Ascending aorta (tissue), 2 donors: ENCODE measurements at regions not wholly inside any gene's neighbourhood (a gene's known extent, or its start where the extent isn't known, plus 50 kb on each side); places are given as distances from the start of the nearest gene placed in this dataset.

Experiments used
- DNase-seq, 2 donors: peaks; one replicate each; pipeline ENCODE4 v3.0.0-alpha.2; 2019; ENCODE audit warnings: low spot score in 2 of 2
- H3K27ac ChIP-seq, 2 donors: fragments of 200-600 bp; sonication (generic); one replicate each; pipeline ENCODE4 v1.5.1; 2016 to 2017; ENCODE audit warnings: mild to moderate bottlenecking in 1 of 2
- H3K27me3 ChIP-seq: fragments of 200-600 bp; sonication (generic); one replicate; pipeline ENCODE4 v1.5.1; 2017
- H3K36me3 ChIP-seq, 2 donors: fragments of 200-600 bp; sonication (generic); one replicate each; pipeline ENCODE4 v1.5.1; 2016
- H3K4me1 ChIP-seq, 2 donors: fragments of 200-600 bp; sonication (generic); one replicate each; pipeline ENCODE4 v1.5.1; 2016 to 2017; ENCODE audit warnings: mild to moderate bottlenecking in 1 of 2
- H3K4me3 ChIP-seq, 2 donors: fragments of 200-600 bp; sonication (generic); one replicate each; pipeline ENCODE4 v1.5.1; 2016 to 2017; ENCODE audit warnings: mild to moderate bottlenecking in 1 of 2
- H3K9me3 ChIP-seq, 2 donors: fragments of 200-600 bp; sonication (generic); one replicate each; pipeline ENCODE4 v1.5.1; 2016
- intact Hi-C: fragments of 100-400 bp; cut with DNase I; formaldehyde crosslinking; loops from one replicate; pipeline ENCODE4 v1.15.1; 2023
- TF ChIP-seq, protein P1 (sequence below), 3 experiments: fragments of 200-600 bp in 2 of 3; fragments of 450-650 bp in 1 of 3; sonication (generic) in 2 of 3; IDR thresholded peaks; one replicate each; pipeline ENCODE4 v1.5.1; 2016 to 2019; ENCODE audit warnings: antibody characterized with exemption in 3 of 3, mild to moderate bottlenecking in 1 of 3, moderate library complexity in 1 of 3

DNA sequence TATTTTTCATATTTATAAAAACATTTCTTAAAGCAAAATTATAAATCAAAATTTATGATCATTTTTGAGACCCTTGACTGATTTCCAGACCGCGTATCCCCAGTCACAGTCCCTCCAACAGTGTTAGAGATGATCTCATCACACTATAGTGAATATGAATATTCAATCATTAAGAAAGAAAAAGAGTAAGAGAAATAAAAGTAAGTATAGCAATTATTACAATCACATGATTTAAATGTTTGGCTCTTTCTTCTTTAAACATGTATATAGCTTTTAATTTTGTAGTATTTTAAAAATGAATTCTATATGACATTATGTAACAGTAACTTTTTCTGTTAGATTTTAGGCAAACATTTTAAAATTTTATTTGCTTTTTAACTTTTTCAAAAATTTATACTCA lies 438.3 kb downstream of the RFPL4B start:
- no peaks in the 10 kb centered on the region for H3K9me3 ChIP-seq
- H3K27me3 ChIP-seq, result no peaks in the 10 kb centered on the region
- TF ChIP-seq, protein P1, sequence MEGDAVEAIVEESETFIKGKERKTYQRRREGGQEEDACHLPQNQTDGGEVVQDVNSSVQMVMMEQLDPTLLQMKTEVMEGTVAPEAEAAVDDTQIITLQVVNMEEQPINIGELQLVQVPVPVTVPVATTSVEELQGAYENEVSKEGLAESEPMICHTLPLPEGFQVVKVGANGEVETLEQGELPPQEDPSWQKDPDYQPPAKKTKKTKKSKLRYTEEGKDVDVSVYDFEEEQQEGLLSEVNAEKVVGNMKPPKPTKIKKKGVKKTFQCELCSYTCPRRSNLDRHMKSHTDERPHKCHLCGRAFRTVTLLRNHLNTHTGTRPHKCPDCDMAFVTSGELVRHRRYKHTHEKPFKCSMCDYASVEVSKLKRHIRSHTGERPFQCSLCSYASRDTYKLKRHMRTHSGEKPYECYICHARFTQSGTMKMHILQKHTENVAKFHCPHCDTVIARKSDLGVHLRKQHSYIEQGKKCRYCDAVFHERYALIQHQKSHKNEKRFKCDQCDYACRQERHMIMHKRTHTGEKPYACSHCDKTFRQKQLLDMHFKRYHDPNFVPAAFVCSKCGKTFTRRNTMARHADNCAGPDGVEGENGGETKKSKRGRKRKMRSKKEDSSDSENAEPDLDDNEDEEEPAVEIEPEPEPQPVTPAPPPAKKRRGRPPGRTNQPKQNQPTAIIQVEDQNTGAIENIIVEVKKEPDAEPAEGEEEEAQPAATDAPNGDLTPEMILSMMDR (IDR thresholded peaks at IDR 0.05), result no peak
- no peaks in the 10 kb centered on the region for H3K36me3 ChIP-seq
- DNase-seq, result no peak
- intact Hi-C loops, result loop anchor here (10.0 kb wide), 1 partner anchor 399 kb away; no protein-coding TSS in a partner anchor
- H3K4me1 ChIP-seq, result no peaks in the 10 kb centered on the region
- H3K4me3 ChIP-seq, result no peak overlapping the region
- no peak overlapping the region for H3K27ac ChIP-seq

DNA sequence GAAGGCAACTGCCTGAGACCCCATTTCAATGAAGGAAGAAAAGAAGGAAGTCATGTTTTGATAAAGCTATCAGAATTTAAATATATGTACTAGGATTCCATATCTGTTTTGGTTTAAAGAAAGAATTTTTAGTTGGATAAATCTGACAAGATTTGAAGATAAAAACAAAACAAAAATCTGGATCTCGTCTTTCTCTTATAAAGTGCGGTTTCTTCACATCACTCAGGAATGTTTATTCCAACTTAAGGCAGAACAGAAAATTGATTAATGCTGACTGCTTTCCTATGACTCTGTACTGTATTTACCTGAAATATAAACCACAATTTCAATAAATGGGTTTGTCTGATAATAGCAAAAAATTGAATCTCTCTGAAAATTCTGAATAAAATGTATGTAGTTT lies 439.7 kb downstream of the RFPL4B start:
- TF ChIP-seq, protein P1 (IDR thresholded peaks at IDR 0.05), result no peak
- no peak overlapping the region for H3K27ac ChIP-seq
- H3K36me3 ChIP-seq, result no peaks in the 10 kb centered on the region
- no peaks in the 10 kb centered on the region for H3K4me1 ChIP-seq
- no peaks in the 10 kb centered on the region for H3K9me3 ChIP-seq
- intact Hi-C loops, result loop anchor here (10.0 kb wide), 1 partner anchor 398 kb away; no protein-coding TSS in a partner anchor
- H3K4me3 ChIP-seq, result no peak overlapping the region
- H3K27me3 ChIP-seq, result no peaks in the 10 kb centered on the region
- no peak for DNase-seq

DNA sequence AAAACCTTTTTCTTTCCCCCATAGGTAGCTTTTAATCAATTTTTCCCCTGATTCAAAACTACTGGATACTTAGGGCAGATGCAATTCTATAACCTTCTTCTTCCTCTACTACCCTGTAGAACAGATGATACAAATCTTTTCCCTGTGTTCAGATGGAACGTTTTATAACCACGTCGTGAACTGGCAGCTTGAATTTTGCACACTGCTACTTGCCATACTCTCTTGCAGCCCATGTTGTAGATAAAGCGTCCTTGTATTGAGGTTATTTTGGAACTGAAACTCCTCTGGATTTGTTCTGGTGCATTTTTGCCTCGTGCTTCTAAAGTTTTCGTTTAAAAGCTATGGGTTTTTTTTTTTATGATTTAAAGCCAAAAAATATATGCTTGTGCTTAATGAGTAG lies 440.2 kb downstream of the RFPL4B start:
- Histone ChIP-seq H3K36me3 (no peaks in the 10 kb centered on the region), H3K9me3 (no peaks in the 10 kb centered on the region)
- intact Hi-C loops, result loop anchor here (10.0 kb wide), 1 partner anchor 397 kb away; no protein-coding TSS in a partner anchor

GRCh38 chr6:112795316-112795715 lies 448.2 kb downstream of the RFPL4B start:
- intact Hi-C loops, result no loop called here
- no peak overlapping the region for H3K4me3 ChIP-seq
- H3K9me3 ChIP-seq, result peaks cover 0 to 13% of the 10 kb centered on the region in 2 donors
- H3K36me3 ChIP-seq, result no peaks in the 10 kb centered on the region
- TF ChIP-seq, protein P1 (IDR thresholded peaks at IDR 0.05), result no peak
- H3K27ac ChIP-seq, result no peak overlapping the region
- no peaks in the 10 kb centered on the region for H3K27me3 ChIP-seq
- H3K4me1 ChIP-seq, result no peaks in the 10 kb centered on the region
- DNase-seq, result no peak

More for the DNA sequence above, 440.2 kb downstream of the RFPL4B start:
- Histone ChIP-seq H3K27ac (no peak overlapping the region), H3K4me3 (no peak overlapping the region), H3K27me3 (no peaks in the 10 kb centered on the region), H3K4me1 (no peaks in the 10 kb centered on the region)
- no peak for DNase-seq
- TF ChIP-seq, protein P1 (IDR thresholded peaks at IDR 0.05), result no peak

DNA sequence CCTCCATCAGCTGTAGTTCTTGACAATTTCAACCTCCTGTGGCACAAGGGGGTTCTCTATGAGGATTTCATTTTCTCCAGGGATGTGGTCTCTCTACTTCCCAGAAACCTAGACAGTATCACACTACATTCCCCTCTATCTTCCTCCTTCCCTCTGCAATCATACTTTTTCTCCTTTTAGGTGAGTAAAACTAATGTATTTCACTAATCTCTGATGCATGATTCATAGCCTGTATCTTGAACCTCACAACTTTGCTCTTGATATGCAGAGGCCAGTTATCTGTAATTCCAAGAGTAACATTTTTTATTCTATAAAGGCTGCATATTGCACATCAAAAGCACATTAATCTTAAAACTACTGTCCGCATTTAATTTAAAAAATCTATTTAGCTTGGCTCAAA lies 449.6 kb downstream of the RFPL4B start:
- Histone ChIP-seq H3K4me1 (no peaks in the 10 kb centered on the region), H3K9me3 (peaks cover 0 to 13% of the 10 kb centered on the region in 2 donors), H3K27ac (no peak overlapping the region), H3K27me3 (no peaks in the 10 kb centered on the region), H3K36me3 (no peaks in the 10 kb centered on the region), H3K4me3 (no peak overlapping the region)
- intact Hi-C loops, result no loop called here
- no peak for DNase-seq
- TF ChIP-seq, protein P1 (IDR thresholded peaks at IDR 0.05), result no peak

- no peaks in the 10 kb centered on the region for H3K36me3 ChIP-seq
- no peaks in the 10 kb centered on the region for H3K27me3 ChIP-seq
- no peaks in the 10 kb centered on the region for H3K4me1 ChIP-seq
- no peak for DNase-seq
- no peak overlapping the region for H3K4me3 ChIP-seq
- H3K9me3 ChIP-seq, result peaks cover 0 to under 1% of the 10 kb centered on the region in 2 donors
- TF ChIP-seq, protein P1 (IDR thresholded peaks at IDR 0.05), result no peak
- intact Hi-C loops, result no loop called here
- H3K27ac ChIP-seq, result no peak overlapping the region
Measured at GRCh38 chr6:112799889-112800288, 452.8 kb downstream of the RFPL4B start.
